GM23338 (cell line): ENCODE measurements at regions not wholly inside any gene's neighbourhood (a gene's known extent, or its start where the extent isn't known, plus 50 kb on each side); places are given as distances from the start of the nearest gene placed in this dataset.

Experiments used
- ATAC-seq: fragments of 200-7000 bp; cut with Tn5 transposase; 3 replicates; pipeline ENCODE4 v1.9.1; 2020
- DNase-seq: peaks from one replicate; pipeline ENCODE4 v3.0.0-alpha.2; 2015; ENCODE audit warnings: low spot score
- H2AFZ ChIP-seq: fragments of 200-600 bp; sonication (generic); 2 replicates; pipeline ENCODE4 v1.8.0; 2016; ENCODE audit warnings: antibody characterized with exemption, mild to moderate bottlenecking, moderate library complexity
- H3F3A ChIP-seq: fragments of 200-600 bp; sonication (generic); replicated peaks from 2 replicates; pipeline ENCODE4 v1.8.0; 2017; ENCODE audit warnings: antibody characterized with exemption, mixed run types, low read depth
- H3K27ac ChIP-seq: fragments of 200-600 bp; sonication (generic); 2 replicates; pipeline ENCODE4 v1.6.1; 2016; ENCODE audit warnings: low read depth
- H3K27me3 ChIP-seq: fragments of 200-600 bp; sonication (generic); 2 replicates; pipeline ENCODE4 v1.8.0; 2016; ENCODE audit warnings: mild to moderate bottlenecking, mixed run types, moderate library complexity; ENCODE audit not compliant: insufficient read depth
- H3K36me3 ChIP-seq: fragments of 200-600 bp; sonication (generic); 2 replicates; pipeline ENCODE4 v1.8.0; 2016; ENCODE audit warnings: mild to moderate bottlenecking; ENCODE audit not compliant: insufficient read depth
- H3K4me1 ChIP-seq: fragments of 200-600 bp; sonication (generic); 2 replicates; pipeline ENCODE4 v1.8.0; 2016; ENCODE audit warnings: mild to moderate bottlenecking, moderate library complexity; ENCODE audit not compliant: insufficient read depth
- H3K4me2 ChIP-seq: fragments of 200-600 bp; sonication (generic); 2 replicates; pipeline ENCODE4 v1.7.1; 2017; ENCODE audit warnings: mixed run types
- H3K4me3 ChIP-seq: fragments of 200-600 bp; sonication (generic); 2 replicates; pipeline ENCODE4 v1.6.1; 2016; ENCODE audit warnings: mixed run types
- H3K79me2 ChIP-seq: fragments of 200-600 bp; sonication (generic); replicated peaks from 2 replicates; pipeline ENCODE4 v1.8.0; 2017; ENCODE audit warnings: mild to moderate bottlenecking; ENCODE audit not compliant: insufficient read depth
- H3K9me2 ChIP-seq: fragments of 200-600 bp; sonication (generic); 2 replicates; pipeline ENCODE4 v1.8.0; 2017; ENCODE audit not compliant: insufficient read depth
- H4K20me1 ChIP-seq: fragments of 200-600 bp; sonication (generic); replicated peaks from 2 replicates; pipeline ENCODE4 v1.8.0; 2017; ENCODE audit warnings: mild to moderate bottlenecking; ENCODE audit not compliant: insufficient read depth
- H3K27ac Mint-ChIP-seq: 2 replicates; pipeline ENCODE4 v1.8.0; 2020; ENCODE audit warnings: inconsistent platforms, mild to moderate bottlenecking, moderate library complexity, mixed read lengths
- H3K27me3 Mint-ChIP-seq: 3 replicates; pipeline ENCODE4 v1.8.0; 2022; ENCODE audit warnings: low read depth, mild to moderate bottlenecking, moderate library complexity, mixed read lengths, inconsistent platforms; ENCODE audit not compliant: insufficient read depth, poor library complexity
- H3K36me3 Mint-ChIP-seq: 3 replicates; pipeline ENCODE4 v1.8.0; 2021; ENCODE audit warnings: low read depth, mild to moderate bottlenecking, inconsistent platforms, moderate library complexity, mixed read lengths
- H3K4me1 Mint-ChIP-seq: 3 replicates; pipeline ENCODE4 v1.8.0; 2020; ENCODE audit warnings: mild to moderate bottlenecking, inconsistent platforms, mixed read lengths
- H3K4me3 Mint-ChIP-seq: 3 replicates; pipeline ENCODE4 v1.8.0; 2021; ENCODE audit warnings: moderate library complexity, mild to moderate bottlenecking, inconsistent platforms, mixed read lengths
- H3K9me3 Mint-ChIP-seq: 3 replicates; pipeline ENCODE4 v1.8.0; 2020; ENCODE audit warnings: moderate library complexity, mild to moderate bottlenecking, inconsistent platforms, mixed read lengths
- CREB1 ChIP-seq: fragments of 250-450 bp; sonication (Bioruptor Pico); IDR thresholded peaks from 2 replicates; pipeline ENCODE4 v1.5.0; 2020; ENCODE audit warnings: low read depth, mild to moderate bottlenecking, moderate library complexity
- ETS1 ChIP-seq: IDR thresholded peaks from 2 replicates; pipeline ENCODE4 v1.6.1; 2016; ENCODE audit warnings: antibody characterized with exemption
- EZH2 ChIP-seq: fragments of 200-600 bp; sonication (generic); IDR thresholded peaks from one replicate; pipeline ENCODE4 v1.8.0; 2017; ENCODE audit warnings: antibody characterized with exemption, mild to moderate bottlenecking, low read depth; ENCODE audit not compliant: unreplicated experiment
- EZH2phosphoT487 ChIP-seq: fragments of 200-600 bp; sonication (generic); IDR thresholded peaks from one replicate; pipeline ENCODE4 v1.8.1; 2018; ENCODE audit warnings: antibody characterized with exemption; ENCODE audit not compliant: unreplicated experiment
- JUNB ChIP-seq: IDR thresholded peaks from one replicate; pipeline ENCODE4 v1.6.1; 2016; ENCODE audit warnings: antibody characterized with exemption; ENCODE audit not compliant: unreplicated experiment
- NANOG ChIP-seq: IDR thresholded peaks from 2 replicates; pipeline ENCODE4 v1.6.1; 2016; ENCODE audit warnings: antibody characterized with exemption, borderline replicate concordance
- POLR2AphosphoS5 ChIP-seq: IDR thresholded peaks from 2 replicates; pipeline ENCODE4 v1.6.1; 2016; ENCODE audit warnings: antibody characterized with exemption, low read depth
- REST ChIP-seq: IDR thresholded peaks from one replicate; pipeline ENCODE4 v1.6.1; 2018; ENCODE audit warnings: antibody characterized with exemption; ENCODE audit not compliant: unreplicated experiment
- STAT1 ChIP-seq: IDR thresholded peaks from one replicate; pipeline ENCODE4 v1.6.1; 2016; ENCODE audit warnings: antibody characterized with exemption; ENCODE audit not compliant: unreplicated experiment
- ZNF114 ChIP-seq: fragments of 250-450 bp; sonication (Bioruptor Pico); IDR thresholded peaks from 2 replicates; pipeline ENCODE4 v1.5.0; 2020; ENCODE audit warnings: mild to moderate bottlenecking, moderate library complexity
- ZNF331 ChIP-seq: fragments of 250-450 bp; sonication (Bioruptor Pico); IDR thresholded peaks from 2 replicates; pipeline ENCODE4 v1.5.0; 2020; ENCODE audit warnings: low read depth, mild to moderate bottlenecking, moderate library complexity
- ZNF462 ChIP-seq: fragments of 250-450 bp; sonication (Bioruptor Pico); IDR thresholded peaks from 2 replicates; pipeline ENCODE4 v1.5.0; 2020; ENCODE audit warnings: mild to moderate bottlenecking, moderate library complexity

- Histone ChIP-seq H3K27me3 (no peaks in the 10 kb centered on the region), H3K4me2 (no peak overlapping the region), H3K36me3 (no peaks in the 10 kb centered on the region; the same call in 1 of the 2 replicates), H3K4me1 (no peaks in the 10 kb centered on the region), H3K27ac (no peak overlapping the region), H3K4me3 (no peak overlapping the region), H2AFZ (no peak overlapping the region), H3F3A (no peaks in the 10 kb centered on the region), H4K20me1 (no peaks in the 10 kb centered on the region), H3K79me2 (no peaks in the 10 kb centered on the region), H3K9me2 (no peaks in the 10 kb centered on the region)
- DNase-seq (no peak), ATAC-seq (no peak)
- H3K36me3 Mint-ChIP-seq: no peaks in the 10 kb centered on the region
- TF ChIP-seq EZH2phosphoT487: no peak
- no peak for TF ChIP-seq EZH2
- no peak overlapping the region for H3K4me3 Mint-ChIP-seq
- no peaks in the 10 kb centered on the region for H3K9me3 Mint-ChIP-seq
- H3K27me3 Mint-ChIP-seq: no peaks in the 10 kb centered on the region
- no peak overlapping the region; the same call in 1 of the 2 replicates for H3K27ac Mint-ChIP-seq
- H3K4me1 Mint-ChIP-seq: no peaks in the 10 kb centered on the region; the same call in 2 of the 3 replicates
Observed at GRCh38 chr4:151611960-151612359, 148.8 kb downstream of the GATB start.

- H2AFZ ChIP-seq: no peak overlapping the region
- H3K9me2 ChIP-seq: no peaks in the 10 kb centered on the region
- Mint-ChIP-seq H3K27me3 (no peaks in the 10 kb centered on the region), H3K36me3 (no peaks in the 10 kb centered on the region), H3K9me3 (no peaks in the 10 kb centered on the region), H3K4me1 (no peaks in the 10 kb centered on the region; the same call in 2 of the 3 replicates), H3K27ac (no peak overlapping the region), H3K4me3 (no peak overlapping the region)
- H3K4me2 ChIP-seq: no peak overlapping the region
- DNase-seq (no peak), ATAC-seq (no peak)
- no peaks in the 10 kb centered on the region for H3K4me1 ChIP-seq
- H3K4me3 ChIP-seq: no peak overlapping the region
- H4K20me1 ChIP-seq: no peaks in the 10 kb centered on the region
- H3K79me2 ChIP-seq: no peaks in the 10 kb centered on the region
- no peaks in the 10 kb centered on the region for H3F3A ChIP-seq
- no peak overlapping the region for H3K27ac ChIP-seq
- no peaks in the 10 kb centered on the region; the same call in 1 of the 2 replicates for H3K36me3 ChIP-seq
- H3K27me3 ChIP-seq: no peaks in the 10 kb centered on the region
- TF ChIP-seq ETS1 (no peak), ZNF114 (no peak), STAT1 (no peak), NANOG (no peak), POLR2AphosphoS5 (no peak), CREB1 (CRISPR knock-in tag) (no peak), REST (no peak), ZNF331 (no peak), ZNF462 (CRISPR knock-in tag) (no peak), JUNB (no peak)
Observed at GRCh38 chr4:151613290-151613689, 147.5 kb downstream of the GATB start.
